SK-N-MC (cell line): ENCODE measurements at regions not wholly inside any gene's neighbourhood (a gene's known extent, or its start where the extent isn't known, plus 50 kb on each side); places are given as distances from the start of the nearest gene placed in this dataset.

Experiments
- EZH2 ChIP-seq: fragments of 200-600 bp; sonication (generic); IDR thresholded peaks from one replicate; pipeline ENCODE4 v1.6.1; 2017; ENCODE audit warnings: antibody characterized with exemption
- POLR2AphosphoS5 ChIP-seq: IDR thresholded peaks from 2 replicates; pipeline ENCODE4 v1.6.1; 2012; ENCODE audit warnings: mild to moderate bottlenecking, low read depth, low read length, borderline replicate concordance

DNA sequence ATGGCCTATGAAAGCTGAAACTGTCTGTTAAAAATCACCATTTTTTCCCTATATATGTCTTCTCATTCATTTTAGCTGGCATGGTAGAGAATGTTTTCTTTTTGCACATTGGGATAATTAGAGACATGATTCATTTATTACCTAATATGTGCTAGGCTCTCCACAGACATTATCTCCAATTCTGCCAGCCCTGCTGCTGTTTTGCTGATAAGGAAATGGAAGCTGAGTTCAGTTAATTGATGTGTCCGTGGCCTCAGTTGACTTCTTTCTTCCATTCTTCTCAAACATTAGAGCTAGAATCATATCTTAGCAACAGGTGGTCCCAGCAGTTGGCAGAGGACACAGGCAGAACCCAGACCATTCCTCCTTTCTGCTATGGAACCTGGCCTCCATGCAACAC, 644.1 kb upstream of the CITED2 start:
- TF ChIP-seq EZH2 = no peak
- TF ChIP-seq POLR2AphosphoS5 = no peak
